HAP-1 (cell line): ENCODE measurements at regions not wholly inside any gene's neighbourhood (a gene's known extent, or its start where the extent isn't known, plus 50 kb on each side); places are given as distances from the start of the nearest gene placed in this dataset.
"Not testable (repeated sequence)": the region's sequence is repeated elsewhere in the genome, so short reads cannot be mapped to it uniquely, and the experiment has no call there.

Experiments
- DNase-seq, 2 experiments: peaks; one replicate each; pipeline ENCODE4 v3.0.0-alpha.2; 2016 to 2020; ENCODE audit warnings: low spot score in 2 of 2
- H3K27me3 ChIP-seq: fragments of 250-450 bp; sonication (Bioruptor Pico); 2 replicates; pipeline ENCODE4 v1.5.1; 2020; ENCODE audit warnings: low read depth, mild to moderate bottlenecking, moderate library complexity
- H3K36me3 ChIP-seq: fragments of 250-450 bp; sonication (Bioruptor Pico); replicated peaks from 2 replicates; pipeline ENCODE4 v1.5.1; 2020; ENCODE audit warnings: mild to moderate bottlenecking
- H3K4me1 ChIP-seq: fragments of 250-450 bp; sonication (Bioruptor Pico); 2 replicates; pipeline ENCODE4 v1.5.1; 2020; ENCODE audit warnings: mild to moderate bottlenecking
- H3K4me3 ChIP-seq: fragments of 250-450 bp; sonication (Bioruptor Pico); 2 replicates; pipeline ENCODE4 v1.5.1; 2020; ENCODE audit warnings: mild to moderate bottlenecking, moderate library complexity
- H3K9me3 ChIP-seq: fragments of 250-450 bp; sonication (Bioruptor Pico); 2 replicates; pipeline ENCODE4 v1.5.1; 2020; ENCODE audit warnings: mild to moderate bottlenecking, moderate library complexity
- in situ Hi-C: fragments of 300-500 bp; cut with MboI; formaldehyde crosslinking; loops from 3 replicates; pipeline ENCODE4 v1.14.3; 2020; ENCODE audit warnings: low sequenced_read_pairs, inconsistent platforms, mixed read lengths

DNA sequence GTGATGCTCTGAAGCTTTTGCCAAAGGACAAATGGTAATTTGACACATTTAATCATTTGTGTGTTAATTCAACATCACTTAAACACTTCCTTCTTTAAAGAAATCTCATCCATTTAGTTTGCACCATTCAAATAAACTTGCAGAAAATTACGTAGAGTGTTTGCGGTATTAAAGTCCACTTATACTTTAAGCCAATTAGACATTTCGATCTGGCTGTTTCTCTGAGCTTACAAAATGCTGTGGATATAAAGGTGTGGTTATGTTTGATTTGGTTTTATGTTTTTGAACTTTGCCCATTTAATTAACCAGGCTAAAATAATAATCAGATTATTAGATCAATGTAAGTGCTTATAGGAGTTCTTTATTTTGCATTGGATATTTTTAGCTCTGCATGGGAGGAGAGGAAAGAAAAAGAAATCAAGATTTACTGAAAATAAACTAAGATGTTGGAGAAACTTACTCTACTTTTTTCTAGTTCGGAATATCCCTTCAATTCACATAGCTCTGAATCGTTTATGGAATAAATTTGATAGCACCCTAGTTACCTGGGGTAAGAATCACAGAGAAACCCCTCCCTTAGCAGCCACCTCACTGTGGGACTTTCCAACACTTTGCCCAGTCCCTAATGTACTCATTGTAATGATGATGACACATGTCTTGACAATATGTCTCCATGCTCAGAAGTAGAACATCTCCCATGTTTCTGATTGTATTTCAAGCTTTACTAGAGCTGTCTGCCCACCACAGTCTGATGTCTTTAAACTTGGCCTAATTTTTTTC is 268.0 kb downstream of the BTG1 start:
- Histone ChIP-seq H3K36me3 (no peaks in the 10 kb centered on the region), H3K4me3 (no peak overlapping the region), H3K27me3 (no peaks in the 10 kb centered on the region), H3K9me3 (no peaks in the 10 kb centered on the region), H3K4me1 (no peaks in the 10 kb centered on the region)
- in situ Hi-C loops, result no loop called here
- DNase-seq, result no peak

DNA sequence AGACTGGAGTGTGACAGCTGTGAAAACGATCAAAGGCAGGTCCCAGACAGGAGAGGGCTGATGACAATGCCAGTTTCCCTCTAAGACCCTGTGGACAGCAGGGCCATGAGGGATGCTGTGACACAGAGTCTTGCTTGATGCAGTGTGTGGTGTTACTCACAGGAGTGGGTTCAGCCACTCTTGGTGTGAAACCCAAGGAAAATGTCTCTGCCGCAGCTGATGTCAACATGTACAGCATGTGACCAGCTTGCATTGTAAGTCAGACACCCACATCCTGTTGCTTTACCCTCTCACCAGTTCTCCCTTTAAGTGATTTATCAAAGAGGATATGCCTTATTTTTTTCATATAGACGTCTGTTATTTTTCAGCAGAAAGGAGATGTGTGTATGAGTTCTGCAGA is 268.6 kb downstream of the BTG1 start:
- in situ Hi-C loops, result no loop called here
- no peaks in the 10 kb centered on the region for H3K9me3 ChIP-seq
- H3K27me3 ChIP-seq, result no peaks in the 10 kb centered on the region
- no peak for DNase-seq
- no peak overlapping the region for H3K4me3 ChIP-seq
- no peaks in the 10 kb centered on the region for H3K4me1 ChIP-seq
- no peaks in the 10 kb centered on the region for H3K36me3 ChIP-seq

DNA sequence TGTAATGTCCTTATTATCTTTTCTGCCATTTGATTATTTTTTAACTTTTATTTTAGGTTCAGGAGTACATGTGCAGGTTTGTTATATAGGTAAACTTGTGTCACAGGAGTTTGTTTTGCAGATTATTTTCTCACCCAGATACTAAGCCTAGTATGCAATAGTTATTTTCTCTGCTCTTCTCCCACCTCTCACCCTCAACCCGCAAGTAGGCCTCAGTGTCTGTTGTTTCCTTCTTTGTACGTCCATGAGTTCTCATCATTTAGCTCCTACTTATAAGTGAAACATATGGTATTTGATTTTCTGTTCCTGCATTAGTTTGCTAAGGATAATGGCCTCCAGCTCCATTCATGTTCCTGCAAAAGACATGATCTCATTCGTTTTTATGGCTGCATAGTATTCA is 270.0 kb downstream of the BTG1 start:
- H3K36me3 ChIP-seq, H3K4me1 ChIP-seq, DNase-seq, H3K27me3 ChIP-seq, in situ Hi-C loops, H3K9me3 ChIP-seq, H3K4me3 ChIP-seq: not testable (repeated sequence)

DNA sequence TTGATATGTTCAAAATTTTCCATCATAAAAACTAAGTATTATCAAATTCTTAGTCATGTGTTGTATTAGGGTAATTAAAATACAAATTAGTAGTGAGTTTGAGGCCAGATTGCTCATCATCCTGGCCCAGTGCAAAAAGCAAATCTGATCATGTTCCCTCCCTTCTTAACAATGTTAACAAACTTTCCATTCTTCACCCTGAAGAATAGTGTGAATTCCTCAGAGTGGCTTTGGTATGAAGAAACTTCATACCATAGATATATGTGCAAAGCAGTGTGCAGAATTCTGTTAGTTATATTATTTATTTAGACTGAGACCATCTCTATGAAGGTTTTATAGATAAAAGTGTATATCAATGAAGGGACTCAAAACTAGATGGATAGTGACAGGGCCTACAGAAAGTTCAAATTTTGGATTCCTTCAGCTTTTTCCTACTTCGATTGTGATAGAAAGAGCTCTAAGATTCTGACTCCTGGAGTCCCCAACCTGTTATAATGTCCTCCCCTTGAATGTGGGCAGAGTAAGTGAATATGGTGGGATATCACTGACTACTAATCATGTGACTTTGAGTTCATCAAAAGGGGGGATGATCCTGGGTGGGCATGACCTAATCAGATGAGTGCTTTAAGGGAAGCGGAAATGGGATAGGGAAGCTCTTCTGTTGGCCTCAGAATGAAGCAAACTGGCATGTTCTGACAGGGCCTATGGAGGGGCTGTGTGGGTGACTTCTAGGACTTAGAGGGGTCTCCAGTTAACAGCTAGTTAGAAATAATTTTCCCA is 271.4 kb downstream of the BTG1 start:
- in situ Hi-C loops, result no loop called here
- no peak for DNase-seq
- no peaks in the 10 kb centered on the region for H3K4me1 ChIP-seq
- H3K27me3 ChIP-seq, result no peaks in the 10 kb centered on the region
- H3K9me3 ChIP-seq, result no peaks in the 10 kb centered on the region
- H3K4me3 ChIP-seq, result no peak overlapping the region
- no peaks in the 10 kb centered on the region for H3K36me3 ChIP-seq

DNA sequence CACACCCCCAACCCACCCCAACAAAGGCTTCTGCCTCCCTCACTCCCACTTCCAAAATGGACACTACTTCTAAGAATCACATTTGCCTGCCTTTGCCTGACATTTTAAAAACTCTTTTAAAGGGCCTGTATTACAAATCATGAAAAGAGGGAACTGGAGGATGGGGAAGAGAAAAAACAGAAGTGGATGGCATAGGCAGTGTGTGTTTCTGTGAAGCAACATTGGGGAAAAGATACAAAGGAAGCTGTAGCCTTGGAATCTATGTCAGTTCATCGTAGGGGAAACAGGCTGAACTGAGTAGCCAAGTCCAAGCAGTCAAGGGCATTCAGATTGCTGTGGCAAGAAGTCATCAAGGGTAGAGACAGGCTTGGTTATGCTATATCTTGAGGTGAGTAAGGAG is 273.9 kb downstream of the BTG1 start:
- Histone ChIP-seq H3K27me3 (no peaks in the 10 kb centered on the region), H3K4me1 (no peaks in the 10 kb centered on the region), H3K36me3 (no peaks in the 10 kb centered on the region), H3K4me3 (no peak overlapping the region), H3K9me3 (no peaks in the 10 kb centered on the region)
- no peak for DNase-seq
- in situ Hi-C loops, result no loop called here

- H3K27me3 ChIP-seq, result no peaks in the 10 kb centered on the region
- DNase-seq, result no peak
- no peak overlapping the region for H3K4me3 ChIP-seq
- no peaks in the 10 kb centered on the region for H3K9me3 ChIP-seq
- H3K36me3 ChIP-seq, result no peaks in the 10 kb centered on the region
- H3K4me1 ChIP-seq, result no peaks in the 10 kb centered on the region
- in situ Hi-C loops, result no loop called here
Observed at GRCh38 chr12:91870872-91871707, 274.6 kb downstream of the BTG1 start.

DNA sequence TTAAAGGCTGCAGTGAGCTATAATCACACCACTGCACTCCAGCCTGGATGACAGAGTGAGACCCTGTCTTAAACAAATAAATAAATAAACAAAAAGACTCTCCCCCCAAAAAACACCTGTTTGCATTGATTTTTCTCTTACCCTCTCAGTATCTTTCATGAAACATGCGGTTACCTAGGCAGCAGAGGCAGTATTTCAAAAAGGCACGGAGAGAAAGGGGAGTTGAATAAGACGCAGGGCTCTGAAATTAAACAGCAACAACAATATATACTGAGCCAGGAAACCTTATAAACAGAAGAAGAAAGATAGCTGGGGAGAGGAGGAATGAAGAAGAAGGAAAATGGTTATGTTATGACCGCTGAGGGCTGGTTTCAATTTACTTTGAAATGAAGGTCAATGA is 277.6 kb downstream of the BTG1 start:
- no peak overlapping the region for H3K4me3 ChIP-seq
- no peaks in the 10 kb centered on the region for H3K27me3 ChIP-seq
- no peak for DNase-seq
- no peaks in the 10 kb centered on the region for H3K4me1 ChIP-seq
- H3K36me3 ChIP-seq, result no peaks in the 10 kb centered on the region
- in situ Hi-C loops, result no loop called here
- H3K9me3 ChIP-seq, result no peaks in the 10 kb centered on the region

- Histone ChIP-seq H3K4me3 (no peak overlapping the region), H3K4me1 (no peaks in the 10 kb centered on the region), H3K36me3 (no peaks in the 10 kb centered on the region), H3K9me3 (no peaks in the 10 kb centered on the region), H3K27me3 (no peaks in the 10 kb centered on the region)
- in situ Hi-C loops, result no loop called here
- DNase-seq, result no peak
Observed at GRCh38 chr12:91866566-91866965, 279.1 kb downstream of the BTG1 start.

DNA sequence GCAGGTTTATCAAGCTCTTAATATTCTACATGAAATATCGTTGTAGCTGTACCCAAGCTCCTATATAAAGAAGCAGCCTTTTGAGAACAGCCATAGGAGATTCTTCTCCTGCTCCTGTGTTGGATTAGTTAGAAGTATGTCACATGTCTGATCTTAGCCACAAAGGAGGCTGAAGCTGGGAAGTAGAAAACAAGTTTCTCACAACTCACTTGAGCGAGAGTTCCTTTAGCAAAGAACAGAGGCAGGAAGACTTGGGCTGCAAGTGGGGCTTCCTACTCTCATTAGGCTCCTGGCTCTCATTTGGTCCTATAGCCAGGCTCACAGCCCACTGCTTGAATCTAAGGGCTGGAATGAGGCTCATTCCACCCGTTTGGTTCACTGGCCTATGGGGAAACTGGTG is 281.9 kb downstream of the BTG1 start:
- H3K4me3 ChIP-seq, result no peak overlapping the region
- no peaks in the 10 kb centered on the region for H3K36me3 ChIP-seq
- in situ Hi-C loops, result no loop called here
- DNase-seq, result no peak
- H3K9me3 ChIP-seq, result no peaks in the 10 kb centered on the region
- no peaks in the 10 kb centered on the region for H3K27me3 ChIP-seq
- H3K4me1 ChIP-seq, result no peaks in the 10 kb centered on the region

DNA sequence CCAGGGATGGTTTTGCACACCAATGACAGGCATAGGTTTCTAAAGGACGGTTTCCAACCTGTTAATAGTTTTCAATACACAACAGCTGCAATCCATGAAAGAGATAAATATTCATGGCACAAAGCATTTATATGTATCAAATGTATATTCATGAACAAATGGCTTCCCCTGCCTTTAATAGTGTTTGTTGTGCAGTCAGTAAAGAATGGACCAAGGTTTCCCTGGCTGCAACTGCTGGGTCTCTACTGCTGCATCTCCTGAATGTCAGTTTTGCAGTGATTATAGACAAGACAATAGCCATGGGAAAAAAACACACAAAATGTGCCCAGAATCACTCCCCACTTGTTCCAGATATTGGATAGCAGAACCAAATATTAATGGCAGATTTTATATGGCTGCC is 284.1 kb downstream of the BTG1 start:
- H3K36me3 ChIP-seq, result no peaks in the 10 kb centered on the region
- DNase-seq, result no peak
- no peak overlapping the region for H3K4me3 ChIP-seq
- in situ Hi-C loops, result no loop called here
- H3K9me3 ChIP-seq, result no peaks in the 10 kb centered on the region
- no peaks in the 10 kb centered on the region for H3K4me1 ChIP-seq
- no peaks in the 10 kb centered on the region for H3K27me3 ChIP-seq

DNA sequence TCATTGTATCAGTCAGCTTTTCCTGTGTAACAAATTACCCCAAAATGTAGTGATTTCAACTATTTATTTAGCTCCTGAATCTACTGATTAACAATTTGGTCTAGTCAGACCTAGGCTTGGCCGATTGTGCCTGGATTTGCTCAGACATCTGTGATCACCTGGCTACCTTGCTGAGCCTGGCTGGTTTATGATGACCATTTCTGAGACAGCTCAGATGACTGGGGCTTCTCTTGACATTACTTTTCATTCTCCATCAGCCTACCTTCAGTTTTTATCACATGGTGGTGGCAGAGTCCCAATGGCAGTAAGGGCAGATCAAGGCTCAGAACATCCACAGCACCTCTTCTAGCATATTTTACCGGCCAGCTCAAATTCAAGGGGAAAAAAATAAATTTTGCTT is 286.3 kb downstream of the BTG1 start:
- H3K27me3 ChIP-seq, result no peaks in the 10 kb centered on the region
- no peaks in the 10 kb centered on the region for H3K4me1 ChIP-seq
- DNase-seq, result no peak
- no peaks in the 10 kb centered on the region for H3K9me3 ChIP-seq
- in situ Hi-C loops, result no loop called here
- H3K4me3 ChIP-seq, result no peak overlapping the region
- no peaks in the 10 kb centered on the region for H3K36me3 ChIP-seq

DNA sequence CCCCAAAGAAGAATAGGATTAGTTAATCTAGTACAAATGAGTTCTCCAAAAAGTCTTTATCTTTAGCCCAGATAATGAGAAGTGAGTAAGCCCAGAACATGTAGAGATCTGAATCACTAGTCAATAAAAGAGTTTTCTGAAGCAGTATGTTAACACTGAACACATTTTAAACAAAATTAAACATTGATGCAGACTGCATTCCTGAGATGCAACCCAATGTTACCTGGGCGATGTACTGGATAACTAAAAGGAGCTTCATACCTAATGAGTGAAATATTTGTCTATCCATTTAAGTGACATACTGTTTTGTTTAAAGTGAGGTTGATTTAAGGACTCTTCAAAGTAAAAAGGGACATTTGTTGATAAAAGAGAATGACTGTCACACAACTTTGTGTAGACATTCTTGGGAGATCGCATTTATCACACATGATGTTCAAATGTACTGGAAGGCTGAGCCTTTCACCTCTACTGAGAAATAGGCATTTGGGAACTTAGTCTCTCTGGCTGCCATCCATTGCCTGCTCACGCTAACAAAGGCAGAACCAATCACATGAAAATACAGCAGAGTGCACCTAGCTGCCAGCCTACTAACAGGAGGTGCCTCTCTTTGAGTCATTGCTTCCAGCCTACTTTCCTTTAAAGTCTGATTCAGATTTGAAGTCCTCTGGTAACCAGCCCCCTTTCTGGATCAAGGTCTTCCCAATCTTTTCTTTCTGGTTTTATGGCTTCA is 287.7 kb downstream of the BTG1 start:
- Histone ChIP-seq H3K4me1 (no peaks in the 10 kb centered on the region; the same call in 1 of the 2 replicates), H3K9me3 (no peaks in the 10 kb centered on the region), H3K36me3 (no peaks in the 10 kb centered on the region), H3K4me3 (no peak overlapping the region), H3K27me3 (no peaks in the 10 kb centered on the region)
- in situ Hi-C loops, result no loop called here
- no peak for DNase-seq

DNA sequence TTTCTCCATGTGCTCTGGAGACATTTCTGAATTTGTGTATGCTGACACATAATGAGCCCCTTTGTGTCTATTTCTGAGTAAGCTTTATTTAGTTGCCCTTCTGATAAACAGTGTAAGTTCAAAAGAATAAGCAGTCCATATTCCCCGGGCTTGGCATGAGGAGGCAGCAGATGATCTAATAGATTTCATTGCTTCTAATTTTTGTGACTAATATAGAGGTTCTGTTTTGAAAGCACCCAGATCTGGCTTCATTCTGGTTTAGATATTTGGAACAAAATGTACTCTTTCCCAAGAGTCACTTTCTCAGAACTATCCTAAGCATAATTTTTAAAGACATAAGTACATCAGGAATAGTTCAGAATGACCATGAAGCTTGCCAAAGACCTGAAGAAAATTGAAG is 290.9 kb downstream of the BTG1 start:
- Histone ChIP-seq H3K36me3 (no peaks in the 10 kb centered on the region), H3K9me3 (no peaks in the 10 kb centered on the region), H3K4me3 (no peak overlapping the region), H3K4me1 (no peaks in the 10 kb centered on the region; the same call in 1 of the 2 replicates), H3K27me3 (no peaks in the 10 kb centered on the region)
- DNase-seq, result no peak
- in situ Hi-C loops, result no loop called here
